Suprapubic skin (tissue), 4 donors: ENCODE measurements at regions not wholly inside any gene's neighbourhood (a gene's known extent, or its start where the extent isn't known, plus 50 kb on each side); places are given as distances from the start of the nearest gene placed in this dataset.

Source experiments
- DNase-seq, 2 donors: peaks; one replicate each; pipeline ENCODE4 v3.0.0-alpha.2; 2019; ENCODE audit warnings: low spot score in 2 of 2
- H3K27ac ChIP-seq: fragments of 200-600 bp; sonication (generic); one replicate; pipeline ENCODE4 v1.5.1; 2019
- H3K27me3 ChIP-seq: fragments of 200-600 bp; sonication (generic); one replicate; pipeline ENCODE4 v1.5.1; 2019
- H3K36me3 ChIP-seq: fragments of 200-600 bp; sonication (generic); one replicate; pipeline ENCODE4 v1.5.1; 2019
- H3K4me1 ChIP-seq: fragments of 200-600 bp; sonication (generic); one replicate; pipeline ENCODE4 v1.5.1; 2019
- H3K4me3 ChIP-seq: fragments of 200-600 bp; sonication (generic); one replicate; pipeline ENCODE4 v1.5.1; 2019; ENCODE audit warnings: mild to moderate bottlenecking
- H3K9me3 ChIP-seq: fragments of 200-600 bp; sonication (generic); one replicate; pipeline ENCODE4 v1.5.1; 2019
- CTCF ChIP-seq, 2 donors: fragments of 200-600 bp in 1 of 2; fragments of 450-650 bp in 1 of 2; sonication (generic) in 1 of 2; IDR thresholded peaks; one replicate each; pipeline ENCODE4 v1.5.1; 2016 to 2019; ENCODE audit warnings: antibody characterized with exemption in 2 of 2, mild to moderate bottlenecking in 1 of 2, moderate library complexity in 1 of 2
- EP300 ChIP-seq: sonication (generic); formaldehyde crosslinking; IDR thresholded peaks from one replicate; pipeline ENCODE4 v1.6.1; 2017; ENCODE audit warnings: antibody characterized with exemption
- POLR2A ChIP-seq, 2 donors: fragments of 450-650 bp; IDR thresholded peaks; one replicate each; pipeline ENCODE4 v1.6.1; 2017; ENCODE audit warnings: antibody characterized with exemption in 2 of 2, mild to moderate bottlenecking in 2 of 2, moderate library complexity in 2 of 2
- POLR2AphosphoS5 ChIP-seq, 3 donors: sonication (generic); formaldehyde crosslinking; IDR thresholded peaks; one replicate each; pipeline ENCODE4 v1.6.1; 2017; ENCODE audit warnings: antibody characterized with exemption in 3 of 3
- WGBS: methylation state at CpG from one replicate; pipeline ENCODE4 v1.1.5; 2018; 5-methylcytosine and 5-hydroxymethylcytosine counted together

GRCh38 chr1:229843627-229844238 is 217.7 kb downstream of the URB2 start:
- Histone ChIP-seq H3K36me3 (no peaks in the 10 kb centered on the region), H3K27ac (no peak overlapping the region), H3K4me1 (peaks cover 17% of the 10 kb centered on the region), H3K27me3 (no peaks in the 10 kb centered on the region), H3K4me3 (no peak overlapping the region), H3K9me3 (no peaks in the 10 kb centered on the region)
- WGBS = 47% methylated on average over 3 of the region's 3 CpGs
- TF ChIP-seq EP300 = no peak
- peak in 1 of 2 donors; percentile 32 for TF ChIP-seq CTCF (IDR thresholded peaks at IDR 0.05)
- no peak for TF ChIP-seq POLR2AphosphoS5 (IDR thresholded peaks at IDR 0.05)
- no peak for DNase-seq

GRCh38 chr1:229844675-229845074 is 218.6 kb downstream of the URB2 start:
- TF ChIP-seq EP300 = peak; percentile 42
- no peak for TF ChIP-seq POLR2A (IDR thresholded peaks at IDR 0.05)
- no peak for TF ChIP-seq POLR2AphosphoS5 (IDR thresholded peaks at IDR 0.05)
- no peaks in the 10 kb centered on the region for H3K27me3 ChIP-seq
- WGBS = 25% methylated on average over 5 of the region's 6 CpGs
- H3K27ac ChIP-seq = peak overlapping the region; percentile 62
- peaks cover 17% of the 10 kb centered on the region for H3K4me1 ChIP-seq
- H3K4me3 ChIP-seq = no peak overlapping the region
- H3K36me3 ChIP-seq = no peaks in the 10 kb centered on the region
- no peaks in the 10 kb centered on the region for H3K9me3 ChIP-seq
- DNase-seq = no peak

- Histone ChIP-seq H3K4me1 (peaks cover 17% of the 10 kb centered on the region), H3K9me3 (no peaks in the 10 kb centered on the region), H3K36me3 (no peaks in the 10 kb centered on the region), H3K27ac (no peak overlapping the region), H3K4me3 (no peak overlapping the region), H3K27me3 (no peaks in the 10 kb centered on the region)
- TF ChIP-seq POLR2A (IDR thresholded peaks at IDR 0.05) = no peak
- no peak for TF ChIP-seq POLR2AphosphoS5 (IDR thresholded peaks at IDR 0.05)
- no peak for TF ChIP-seq EP300
- no peak for TF ChIP-seq CTCF (IDR thresholded peaks at IDR 0.05)
- no peak for DNase-seq
- WGBS = 73% methylated on average over 4 of the region's 4 CpGs
Observed at GRCh38 chr1:229845410-229846138, 219.5 kb downstream of the URB2 start.

- no peak overlapping the region for H3K4me3 ChIP-seq
- WGBS = 72% methylated on average over 5 of the region's 5 CpGs
- no peaks in the 10 kb centered on the region for H3K27me3 ChIP-seq
- H3K27ac ChIP-seq = no peak overlapping the region
- no peak for DNase-seq
- H3K36me3 ChIP-seq = no peaks in the 10 kb centered on the region
- no peak for TF ChIP-seq POLR2A (IDR thresholded peaks at IDR 0.05)
- no peak for TF ChIP-seq EP300
- TF ChIP-seq CTCF (IDR thresholded peaks at IDR 0.05) = no peak
- no peak for TF ChIP-seq POLR2AphosphoS5 (IDR thresholded peaks at IDR 0.05)
- H3K4me1 ChIP-seq = peaks cover 17% of the 10 kb centered on the region
- H3K9me3 ChIP-seq = no peaks in the 10 kb centered on the region
Observed at GRCh38 chr1:229846351-229846750, 220.3 kb downstream of the URB2 start.

GRCh38 chr1:229848752-229849677 is 218.0 kb upstream of the GALNT2 start:
- no peaks in the 10 kb centered on the region for H3K27me3 ChIP-seq
- H3K4me1 ChIP-seq = peaks cover 12% of the 10 kb centered on the region
- TF ChIP-seq POLR2AphosphoS5 (IDR thresholded peaks at IDR 0.05) = no peak
- peak in 1 of 2 donors; percentile 29 for TF ChIP-seq CTCF (IDR thresholded peaks at IDR 0.05)
- no peak for TF ChIP-seq POLR2A (IDR thresholded peaks at IDR 0.05)
- H3K36me3 ChIP-seq = no peaks in the 10 kb centered on the region
- no peak overlapping the region for H3K27ac ChIP-seq
- H3K4me3 ChIP-seq = no peak overlapping the region
- DNase-seq = no peak
- no peaks in the 10 kb centered on the region for H3K9me3 ChIP-seq
- 62% methylated on average over 9 of the region's 9 CpGs for WGBS
